ENCODE measurements at regions not wholly inside any gene's neighbourhood (a gene's known extent, or its start where the extent isn't known, plus 50 kb on each side); places are given as distances from the start of the nearest gene placed in this dataset.

DNA sequence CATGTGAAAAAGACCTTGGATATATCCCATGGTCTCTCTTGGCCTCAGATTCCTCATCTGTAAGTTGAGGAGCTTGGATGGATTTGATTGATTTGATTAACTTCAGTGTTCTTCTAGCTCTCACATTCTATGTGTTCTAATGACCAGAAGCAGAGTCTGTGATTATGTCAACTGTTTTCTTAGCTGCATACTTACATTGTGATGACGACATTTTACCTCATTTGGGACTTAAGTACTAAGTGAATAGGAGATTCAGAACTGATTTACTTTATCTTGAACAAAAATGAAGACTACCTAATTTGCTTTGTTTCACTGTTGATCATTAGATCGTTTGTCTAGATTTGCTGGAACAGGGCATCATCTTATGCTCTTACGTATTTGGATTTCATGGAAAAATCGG lies 427.7 kb downstream of the SH3GL2 start:
- DNase-seq (ENCODE audit: insufficient read length, low spot score) (no peak), FAIRE-seq (peak; percentile 74)
- TF ChIP-seq, protein P1, sequence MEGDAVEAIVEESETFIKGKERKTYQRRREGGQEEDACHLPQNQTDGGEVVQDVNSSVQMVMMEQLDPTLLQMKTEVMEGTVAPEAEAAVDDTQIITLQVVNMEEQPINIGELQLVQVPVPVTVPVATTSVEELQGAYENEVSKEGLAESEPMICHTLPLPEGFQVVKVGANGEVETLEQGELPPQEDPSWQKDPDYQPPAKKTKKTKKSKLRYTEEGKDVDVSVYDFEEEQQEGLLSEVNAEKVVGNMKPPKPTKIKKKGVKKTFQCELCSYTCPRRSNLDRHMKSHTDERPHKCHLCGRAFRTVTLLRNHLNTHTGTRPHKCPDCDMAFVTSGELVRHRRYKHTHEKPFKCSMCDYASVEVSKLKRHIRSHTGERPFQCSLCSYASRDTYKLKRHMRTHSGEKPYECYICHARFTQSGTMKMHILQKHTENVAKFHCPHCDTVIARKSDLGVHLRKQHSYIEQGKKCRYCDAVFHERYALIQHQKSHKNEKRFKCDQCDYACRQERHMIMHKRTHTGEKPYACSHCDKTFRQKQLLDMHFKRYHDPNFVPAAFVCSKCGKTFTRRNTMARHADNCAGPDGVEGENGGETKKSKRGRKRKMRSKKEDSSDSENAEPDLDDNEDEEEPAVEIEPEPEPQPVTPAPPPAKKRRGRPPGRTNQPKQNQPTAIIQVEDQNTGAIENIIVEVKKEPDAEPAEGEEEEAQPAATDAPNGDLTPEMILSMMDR (IDR thresholded peaks at IDR 0.05; ENCODE audit: insufficient read depth, missing control alignments): no peak

DNA sequence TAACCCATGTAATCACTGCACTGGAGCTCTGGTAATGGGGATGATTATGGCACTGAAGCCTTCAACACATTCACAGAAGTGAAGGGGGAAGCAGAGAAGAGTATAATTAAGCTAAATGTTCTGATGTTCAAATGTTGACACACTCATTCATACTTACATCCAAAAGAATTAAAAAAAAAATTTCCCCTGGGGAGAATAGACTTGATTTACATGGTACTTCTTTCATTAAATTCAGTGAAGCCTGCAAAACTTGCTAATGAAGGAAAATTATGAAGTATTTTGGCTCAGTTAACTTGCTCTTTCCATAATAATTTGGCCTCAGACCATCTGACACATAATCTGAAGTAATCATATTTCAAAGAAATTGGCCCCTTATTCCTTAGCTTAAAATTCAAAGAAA lies 428.8 kb downstream of the SH3GL2 start:
- TF ChIP-seq, protein P1 (IDR thresholded peaks at IDR 0.05; ENCODE audit: insufficient read depth, missing control alignments): no peak
- FAIRE-seq (no peak), DNase-seq (ENCODE audit: insufficient read length, low spot score) (no peak)

DNA sequence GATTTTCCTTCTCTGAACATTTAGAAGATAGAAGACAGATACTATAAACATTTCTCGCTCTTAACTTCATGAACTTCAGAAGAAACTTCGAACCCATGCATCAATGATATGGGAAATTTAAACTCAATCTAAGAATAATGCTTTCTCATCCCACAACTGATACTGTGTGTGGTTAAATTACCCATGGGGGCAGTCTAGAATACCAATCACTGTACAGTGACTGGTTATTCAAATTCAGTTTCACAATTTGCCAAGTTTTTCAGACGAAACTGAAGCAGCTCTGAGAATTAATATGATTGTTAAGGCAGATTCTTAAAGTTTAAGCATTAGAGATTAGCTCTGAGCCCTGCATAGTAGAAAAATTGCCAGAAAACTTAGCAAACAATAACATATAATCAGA lies 431.0 kb downstream of the SH3GL2 start:
- no peak for FAIRE-seq
- no peak for DNase-seq (ENCODE audit: insufficient read length, low spot score)
- TF ChIP-seq, protein P1 (IDR thresholded peaks at IDR 0.05; ENCODE audit: insufficient read depth, missing control alignments): no peak

DNA sequence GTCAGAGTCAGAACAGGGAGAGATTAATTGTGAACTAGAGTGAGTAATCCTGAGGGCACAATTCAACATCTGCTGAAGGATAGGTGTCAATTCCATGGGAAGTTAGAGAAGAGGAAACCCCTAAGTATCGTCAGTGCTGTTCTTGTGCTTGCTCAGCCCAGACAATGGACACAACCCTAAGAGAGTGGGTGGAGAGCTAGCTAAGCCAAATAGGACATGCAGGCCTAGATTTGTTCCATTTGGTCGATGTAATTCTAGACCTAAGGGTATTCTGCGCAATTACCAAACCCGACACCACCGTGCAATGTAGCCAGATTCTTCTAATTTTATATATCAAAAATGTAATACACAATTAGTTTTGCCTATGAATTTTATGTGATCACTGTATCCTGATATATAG lies 431.6 kb downstream of the SH3GL2 start:
- FAIRE-seq (no peak), DNase-seq (ENCODE audit: insufficient read length, low spot score) (no peak)
- TF ChIP-seq, protein P1 (IDR thresholded peaks at IDR 0.05; ENCODE audit: insufficient read depth, missing control alignments): no peak

DNA sequence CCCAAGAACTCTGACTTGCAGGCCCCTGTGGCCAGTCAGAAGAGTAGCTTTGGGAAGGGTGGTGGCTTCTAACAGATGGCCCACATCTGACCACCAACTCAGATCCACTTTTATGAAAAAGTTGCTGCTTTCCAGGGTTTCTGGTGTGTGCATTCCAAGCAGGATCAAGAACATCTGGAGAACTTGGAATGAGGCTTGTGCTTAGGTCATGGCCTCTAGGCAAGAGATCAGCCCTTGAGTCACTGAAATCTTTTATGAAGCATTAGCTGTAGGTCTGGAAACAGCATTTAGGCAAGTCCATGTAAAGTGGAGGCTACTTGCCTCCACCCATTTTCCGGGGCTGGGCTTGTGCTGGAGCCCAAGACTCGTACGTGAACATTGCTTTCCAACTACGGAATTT lies 433.3 kb downstream of the SH3GL2 start:
- TF ChIP-seq, protein P1 (IDR thresholded peaks at IDR 0.05; ENCODE audit: insufficient read depth, missing control alignments): no peak
- DNase-seq (ENCODE audit: insufficient read length, low spot score) (no peak), FAIRE-seq (no peak)

DNA sequence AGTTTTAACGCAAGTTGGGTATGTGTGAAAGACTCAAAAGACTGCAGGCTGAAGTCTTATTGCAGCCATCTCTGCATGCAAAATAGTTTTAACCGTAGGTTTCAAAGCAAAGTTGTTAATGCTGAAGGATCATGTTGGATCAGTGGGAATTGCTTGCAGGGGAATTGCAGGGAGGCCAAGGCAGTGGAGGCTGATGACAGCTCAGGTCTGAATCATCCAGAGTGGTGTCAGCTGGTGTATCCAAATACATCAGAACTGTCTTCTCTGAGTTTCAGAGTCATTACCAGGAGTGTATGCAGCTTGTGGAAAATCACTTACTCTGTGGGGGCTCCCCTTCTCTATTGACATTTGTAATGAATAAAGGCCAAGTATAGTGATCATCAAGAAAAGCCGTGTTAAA lies 435.7 kb downstream of the SH3GL2 start:
- TF ChIP-seq, protein P1 (IDR thresholded peaks at IDR 0.05; ENCODE audit: insufficient read depth, missing control alignments): no peak
- FAIRE-seq (no peak), DNase-seq (ENCODE audit: insufficient read length, low spot score) (no peak)

DNA sequence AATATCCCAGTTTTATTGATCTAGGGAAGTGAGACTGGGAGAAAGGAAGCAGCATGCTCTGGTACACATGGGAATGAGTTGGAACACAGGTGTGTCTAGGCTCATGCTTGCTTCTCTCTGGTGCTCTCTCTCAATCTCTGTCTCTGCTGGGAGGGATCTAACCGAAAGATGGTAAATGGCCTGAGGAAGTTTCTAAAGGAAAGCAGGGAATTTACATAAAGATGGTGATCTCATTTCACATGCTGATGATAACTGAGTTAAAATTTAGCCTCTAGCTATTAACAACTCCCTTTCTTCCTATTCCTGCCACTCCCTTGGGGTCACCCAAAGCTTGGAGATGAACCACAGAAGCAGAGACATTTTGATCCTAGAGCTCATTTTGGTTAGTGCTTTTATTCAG lies 436.2 kb downstream of the SH3GL2 start:
- TF ChIP-seq, protein P1 (IDR thresholded peaks at IDR 0.05; ENCODE audit: insufficient read depth, missing control alignments): no peak
- FAIRE-seq (no peak), DNase-seq (ENCODE audit: insufficient read length, low spot score) (no peak)

Data from D721Med (cell line).